ENCODE measurements at regions not wholly inside any gene's neighbourhood (a gene's known extent, or its start where the extent isn't known, plus 50 kb on each side); places are given as distances from the start of the nearest gene placed in this dataset.

DNA sequence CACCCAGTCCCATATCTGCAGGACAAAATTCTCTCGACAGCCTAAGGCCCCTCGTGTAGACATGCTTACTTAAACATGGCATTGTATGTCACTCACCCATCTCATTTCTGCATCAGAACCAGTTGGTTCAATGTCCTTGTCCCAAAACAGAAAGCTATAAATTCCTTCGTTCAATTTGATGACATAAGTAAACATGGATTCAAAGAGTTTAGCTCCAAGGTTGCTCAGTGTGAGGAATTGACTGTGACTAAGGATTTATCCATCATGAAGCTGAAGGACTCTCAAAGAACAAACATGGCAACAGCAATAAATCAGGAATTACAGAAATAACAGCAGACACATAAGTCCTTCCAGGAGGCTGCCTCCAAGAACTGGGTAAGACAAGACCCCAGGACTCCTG lies 237.2 kb downstream of the TOMM20 start:
- TF ChIP-seq EP300 (IDR thresholded peaks at IDR 0.05) (no peak), POLR2A (IDR thresholded peaks at IDR 0.05) (no peak)
